PC-3 (cell line): ENCODE measurements at regions not wholly inside any gene's neighbourhood (a gene's known extent, or its start where the extent isn't known, plus 50 kb on each side); places are given as distances from the start of the nearest gene placed in this dataset.
"Not testable (repeated sequence)": the region's sequence is repeated elsewhere in the genome, so short reads cannot be mapped to it uniquely, and the experiment has no call there.

Experiments used
- CTCF ChIP-seq: fragments of 300-600 bp; sonication (generic); conservative IDR thresholded peaks from 2 replicates; pipeline ENCODE4 v1.5.1; 2017; ENCODE audit warnings: antibody characterized with exemption, low read depth, mild to moderate bottlenecking, low read length
- EZH2phosphoT487 ChIP-seq: fragments of 300-600 bp; sonication (generic); IDR thresholded peaks from 2 replicates; pipeline ENCODE4 v1.6.1; 2018; ENCODE audit warnings: mild to moderate bottlenecking, antibody characterized with exemption, low read length, borderline replicate concordance

DNA sequence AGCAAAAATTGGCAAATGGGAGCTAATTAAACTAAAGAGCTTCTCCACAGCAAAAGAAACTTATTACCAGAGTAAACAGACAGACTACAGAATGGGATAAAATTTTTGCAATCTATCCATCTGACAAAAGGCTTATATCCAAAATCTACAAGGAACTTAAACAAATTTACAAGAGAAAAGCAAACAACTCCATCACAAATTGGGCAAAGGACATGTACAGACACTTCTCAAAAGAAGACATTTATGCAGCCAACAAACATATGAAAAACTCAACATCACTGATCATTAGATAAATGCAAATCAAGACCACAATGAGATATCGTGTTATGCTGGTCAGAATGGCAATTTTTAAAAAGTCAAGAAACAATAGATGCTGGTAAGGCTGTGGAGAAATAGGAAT lies 315.6 kb downstream of the DMAC1 start:
- not testable (repeated sequence) for TF ChIP-seq CTCF, EZH2phosphoT487
